ENCODE measurements at regions not wholly inside any gene's neighbourhood (a gene's known extent, or its start where the extent isn't known, plus 50 kb on each side); places are given as distances from the start of the nearest gene placed in this dataset.

DNA sequence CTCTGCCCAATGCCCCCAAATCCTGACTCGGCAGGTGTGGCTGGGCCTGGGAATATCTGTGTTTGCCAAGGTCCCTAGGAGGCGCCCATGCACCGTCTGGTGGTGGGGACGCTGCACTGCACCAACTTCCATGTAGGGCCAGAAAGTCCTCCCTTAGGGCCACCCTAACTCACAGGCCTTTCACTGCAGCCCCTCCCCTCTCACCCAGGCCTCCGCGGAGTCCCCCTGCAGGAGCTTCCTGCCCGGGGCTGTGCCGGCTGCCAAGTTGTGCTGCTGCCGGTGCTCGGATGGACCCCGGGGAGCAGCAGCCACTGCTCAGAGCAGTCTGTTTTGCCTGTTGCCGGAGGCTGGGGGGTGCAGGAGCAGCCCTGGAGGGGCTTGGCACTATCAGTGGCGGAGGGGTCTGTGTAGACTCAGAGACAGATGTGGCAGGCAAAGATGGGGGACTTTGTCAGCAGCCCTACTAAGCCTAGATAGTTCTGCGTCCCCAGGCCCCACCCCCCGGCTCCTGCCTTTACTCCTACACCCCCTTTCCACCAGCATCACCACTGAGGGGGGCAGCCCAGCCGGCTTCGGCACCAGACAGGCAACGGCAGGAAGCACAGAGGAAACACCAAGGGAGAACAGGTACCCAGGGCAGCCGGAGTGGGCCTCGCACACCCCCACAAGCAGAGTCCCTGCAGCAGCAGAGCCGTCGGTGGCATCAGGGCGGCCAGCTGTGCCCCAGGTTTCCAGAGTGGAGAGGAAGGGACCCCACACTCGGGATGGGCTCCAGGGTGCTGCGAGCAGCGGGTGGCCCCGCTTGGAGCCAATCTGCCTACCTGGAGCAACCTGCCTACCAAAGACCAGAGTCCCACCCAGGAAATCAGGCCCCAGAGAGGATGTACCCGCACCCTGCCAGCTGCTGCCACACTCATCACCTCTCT, 124.3 kb downstream of the TRIM29 start:
- DNase-seq, result peak in 1 of 2 donors; percentile 24

GRCh38 chr11:120012245-120012644, 125.7 kb downstream of the TRIM29 start:
- DNase-seq, result no peak

- no peak for DNase-seq
Observed at GRCh38 chr11:120011836-120012235, 126.1 kb downstream of the TRIM29 start.

GRCh38 chr11:120010775-120011174, 127.1 kb downstream of the TRIM29 start:
- no peak for DNase-seq

DNA sequence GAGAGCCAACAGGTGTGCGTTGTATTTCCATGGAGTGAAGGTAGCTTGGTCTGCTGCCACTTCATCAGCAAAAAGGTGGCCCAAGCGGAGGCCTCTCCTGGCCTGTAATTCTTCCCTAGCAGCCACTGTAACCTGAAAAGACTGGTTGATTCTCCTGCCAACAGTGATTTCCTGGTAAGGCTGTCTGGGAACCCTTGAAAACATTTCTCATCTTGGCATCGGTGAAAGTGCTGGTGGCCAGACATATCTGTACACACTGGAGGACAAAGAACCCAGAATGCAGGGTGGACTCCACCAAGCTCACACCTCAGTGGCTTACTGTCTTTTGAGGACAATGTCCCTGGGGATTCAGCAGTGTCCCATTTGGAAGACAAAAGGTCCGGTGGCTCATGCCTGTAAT, 128.0 kb downstream of the TRIM29 start:
- DNase-seq, result no peak

- DNase-seq, result no peak
Observed at GRCh38 chr11:120007144-120007543, 130.8 kb downstream of the TRIM29 start.

DNA sequence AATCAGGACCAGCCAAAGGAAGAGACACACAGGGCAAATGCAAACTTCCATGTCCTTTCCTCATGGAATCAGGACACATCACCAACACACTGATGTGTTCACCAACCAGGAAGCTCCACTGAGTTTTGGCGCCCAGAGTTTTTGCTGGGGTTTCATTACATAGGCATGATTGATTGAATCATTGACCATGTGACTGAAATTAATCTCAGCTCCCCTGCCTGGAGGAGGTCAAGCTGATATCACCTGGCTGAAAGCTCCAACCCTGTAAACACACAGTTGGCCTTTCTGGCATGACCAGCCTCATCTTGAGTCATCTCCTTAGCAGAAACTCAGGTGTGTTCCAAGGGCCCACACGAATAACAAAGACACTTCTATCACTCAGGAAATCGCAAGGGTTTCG, 133.2 kb downstream of the TRIM29 start:
- no peak for DNase-seq

- no peak for DNase-seq
Observed at GRCh38 chr11:120001178-120002090, 136.5 kb downstream of the TRIM29 start.

DNA sequence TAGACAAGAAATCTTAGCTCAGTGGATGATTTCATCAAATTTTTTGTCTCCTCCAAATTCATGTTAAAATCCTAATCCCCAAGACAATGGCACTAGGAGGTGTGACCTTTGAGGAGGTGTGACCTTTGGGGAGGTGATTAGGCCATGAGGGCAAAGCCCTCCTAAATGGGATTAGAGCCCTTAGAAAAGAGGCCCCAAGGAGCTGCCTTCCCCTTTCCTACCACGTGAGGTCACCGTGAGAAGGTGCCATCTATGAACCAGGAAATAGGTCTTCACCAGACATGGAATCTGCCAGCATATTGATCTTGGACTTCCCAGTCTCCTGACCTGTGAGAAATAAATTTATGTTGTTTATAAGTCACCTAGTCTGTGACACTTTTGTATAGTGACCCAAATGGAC, 138.7 kb downstream of the TRIM29 start:
- no peak for DNase-seq

DNA sequence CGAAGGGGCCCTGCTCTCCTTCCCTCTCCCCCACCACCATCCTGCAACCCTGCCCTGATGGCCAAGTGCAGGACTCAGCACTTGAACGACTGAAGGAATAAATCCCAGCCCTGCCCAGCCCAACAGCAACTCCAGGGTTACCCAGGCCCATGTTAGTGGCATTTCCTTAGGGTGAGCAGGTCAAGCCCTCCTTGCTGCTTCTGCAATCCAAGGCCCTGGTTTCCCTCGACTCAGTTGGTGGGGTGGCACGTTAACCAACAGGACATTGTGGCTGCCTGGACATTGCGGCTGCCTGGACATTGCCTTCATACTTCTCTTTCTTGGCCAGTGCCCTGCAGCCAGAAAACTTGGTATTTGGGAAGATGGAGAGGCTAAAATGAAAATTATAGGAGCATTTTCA, 141.4 kb downstream of the TRIM29 start:
- no peak for DNase-seq

DNA sequence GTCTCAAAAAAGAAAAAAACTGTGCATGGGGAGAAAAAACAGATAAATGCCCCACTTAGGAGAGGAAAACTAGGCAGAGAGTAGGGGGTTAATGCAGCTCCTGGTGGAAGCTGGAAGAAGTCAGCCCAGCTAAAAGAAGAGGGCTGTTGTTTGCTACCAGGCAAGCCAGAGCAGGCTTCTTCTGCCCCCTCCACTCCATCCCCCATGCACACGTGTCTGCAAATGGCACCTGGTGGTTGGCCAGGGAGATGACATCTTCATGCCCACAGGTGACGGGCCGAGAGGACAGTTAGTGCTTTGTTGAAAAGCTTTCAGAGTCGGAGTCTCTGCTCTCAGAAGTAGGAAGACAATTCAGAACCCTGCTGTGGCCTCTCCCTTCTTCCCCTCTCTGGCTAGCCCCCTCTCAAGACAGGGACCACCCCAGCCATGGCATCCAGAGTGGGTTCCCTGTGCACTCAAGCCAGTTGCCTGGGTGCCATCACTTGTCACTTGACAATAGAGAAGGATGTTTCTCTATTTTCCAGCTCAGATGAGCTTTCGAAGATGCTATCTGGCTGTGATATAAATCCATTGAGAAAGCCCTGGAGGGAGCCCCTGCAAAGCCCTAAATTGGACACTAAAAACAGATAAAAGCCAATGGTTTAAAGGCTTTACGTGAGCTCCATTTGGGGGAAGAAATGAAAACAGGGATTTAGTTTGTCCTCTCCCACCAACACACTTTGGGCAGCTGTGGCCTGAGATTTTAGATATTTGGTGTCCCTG, 142.0 kb downstream of the TRIM29 start:
- no peak for DNase-seq

DNA sequence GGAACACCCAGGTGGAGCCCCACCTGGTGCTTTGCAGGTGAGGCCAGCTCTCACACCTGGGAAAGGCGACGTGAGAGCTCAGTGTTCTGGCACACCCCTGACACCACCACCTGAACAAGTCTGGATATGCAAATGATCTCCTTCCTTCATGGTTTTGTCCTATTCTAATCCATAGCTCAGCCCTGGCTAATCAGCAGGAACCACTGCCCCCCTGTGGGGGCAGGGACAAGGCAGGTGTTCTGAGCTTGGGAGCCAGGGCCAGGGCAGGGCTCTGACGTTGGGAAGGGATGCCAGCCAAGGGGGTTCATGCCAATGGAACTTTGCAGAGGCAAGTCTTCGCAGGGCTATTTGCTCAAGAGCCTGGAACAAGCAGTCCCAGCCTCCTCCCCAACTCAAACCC, 144.2 kb downstream of the TRIM29 start:
- no peak for DNase-seq

DNA sequence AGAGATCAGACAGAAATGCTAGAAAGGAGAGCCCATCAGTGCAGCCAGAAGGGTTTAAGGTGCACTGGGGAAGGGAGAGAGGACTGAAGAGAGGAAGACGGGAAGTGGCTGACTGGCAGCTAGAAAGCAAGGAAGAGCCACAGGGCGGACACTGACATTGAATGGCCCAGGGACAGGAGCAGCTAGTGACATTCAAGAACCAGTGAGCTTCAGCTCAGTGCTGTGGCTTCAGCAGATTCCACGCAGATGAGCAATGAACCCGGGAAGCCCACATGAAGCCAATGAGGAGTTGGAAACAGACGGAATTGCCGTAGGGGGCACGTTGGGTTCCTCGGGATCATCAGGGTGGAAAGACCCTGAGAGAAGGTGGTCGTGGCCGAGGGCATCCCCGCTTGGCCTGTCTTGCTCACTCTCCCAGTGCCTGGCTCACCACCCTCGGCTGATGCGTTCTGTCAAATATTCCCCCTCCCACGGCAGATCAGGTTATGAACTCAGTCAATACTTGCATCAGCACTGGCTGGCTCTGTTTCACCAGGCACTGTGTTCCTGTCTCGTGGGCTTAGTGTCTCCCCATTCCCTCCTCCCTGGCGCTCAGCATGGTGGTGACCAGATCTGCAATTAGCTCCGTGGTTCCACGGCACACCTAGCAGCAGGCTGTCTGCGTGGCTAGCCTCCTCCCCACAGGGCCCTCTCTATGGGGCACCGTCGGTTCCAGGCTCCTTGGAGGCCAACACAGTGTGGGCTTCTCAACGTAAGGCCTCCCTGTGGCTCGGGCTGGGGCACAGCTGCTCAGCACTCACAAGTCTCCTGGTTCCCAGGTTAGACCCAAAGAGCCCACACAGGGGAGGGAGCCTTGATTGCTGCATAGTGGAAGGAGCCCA, 145.5 kb downstream of the TRIM29 start:
- DNase-seq, result no peak

GRCh38 chr11:119991669-119992068, 146.2 kb downstream of the TRIM29 start:
- no peak for DNase-seq

- no peak for DNase-seq
Observed at GRCh38 chr11:119991022-119991404, 146.9 kb downstream of the TRIM29 start.

DNA sequence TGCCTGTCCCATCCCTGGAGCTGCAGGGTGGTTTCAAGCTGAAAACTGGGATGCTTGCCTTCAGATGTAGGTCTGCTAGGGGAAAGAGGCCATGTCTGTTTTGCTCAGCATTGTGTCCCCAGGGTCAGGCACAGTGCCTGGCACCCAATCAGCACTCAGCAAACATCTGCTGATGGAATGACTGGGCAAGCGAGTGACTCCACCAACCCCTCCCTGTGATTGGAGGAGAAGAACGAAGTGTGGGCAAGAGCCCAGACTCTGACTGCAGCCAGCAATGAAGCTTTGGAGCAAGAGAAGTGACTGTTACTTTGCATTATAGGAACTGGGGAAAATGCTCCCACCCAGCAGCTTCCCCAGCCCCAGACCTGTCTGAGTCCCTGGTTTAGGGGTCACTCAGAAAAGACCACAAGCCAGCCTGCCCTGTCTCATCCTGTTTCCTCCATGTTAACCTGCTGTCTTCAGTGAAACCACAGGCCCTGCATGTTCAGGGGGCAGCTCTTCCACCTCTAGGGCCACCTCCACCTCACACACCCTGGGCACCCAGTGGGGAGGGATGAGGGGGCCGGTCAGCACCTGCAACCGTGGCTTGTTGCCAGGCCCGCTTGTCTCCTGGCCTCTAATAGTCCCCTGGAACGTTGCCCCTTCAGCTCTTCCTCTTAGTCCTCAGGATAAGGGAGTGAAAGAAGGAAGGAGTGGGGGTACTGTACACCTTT, 147.4 kb downstream of the TRIM29 start:
- no peak for DNase-seq

GRCh38 chr11:119989159-119989821, 148.6 kb downstream of the TRIM29 start:
- DNase-seq, result no peak

DNA sequence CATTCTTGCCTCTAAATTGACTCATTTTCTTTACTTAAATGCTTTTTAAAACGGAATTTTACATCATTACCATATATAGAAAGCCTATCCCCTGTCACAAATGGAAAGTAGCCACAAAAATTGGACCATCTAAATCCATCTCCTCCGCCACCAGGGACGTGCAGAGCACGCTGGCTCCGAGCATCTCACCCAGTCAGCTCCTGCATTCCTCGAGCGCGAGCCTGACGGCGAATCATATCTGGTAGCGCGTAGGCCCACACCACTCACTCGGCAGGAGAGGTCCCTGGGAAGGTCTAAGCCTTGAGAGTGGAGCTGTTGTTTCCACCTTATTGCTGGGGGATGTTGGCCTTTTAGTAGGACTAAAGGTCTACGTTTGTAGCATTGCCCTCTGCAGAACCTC, 152.4 kb downstream of the TRIM29 start:
- DNase-seq, result no peak

GRCh38 chr11:119983816-119984215, 154.1 kb downstream of the TRIM29 start:
- no peak for DNase-seq

- DNase-seq, result no peak
Observed at GRCh38 chr11:119983240-119983732, 154.6 kb downstream of the TRIM29 start.

All from stimulated activated CD4-positive, alpha-beta T cell treated with anti-CD3 and anti-CD28 coated beads, Interleukin-2, amount 100 ng/mL, for 24 hours (primary cell).